Activated CD8-positive, alpha-beta T cell treated with anti-CD3 and anti-CD28 coated beads for 36 hours (primary cell): ENCODE measurements at regions not wholly inside any gene's neighbourhood (a gene's known extent, or its start where the extent isn't known, plus 50 kb on each side); places are given as distances from the start of the nearest gene placed in this dataset.

Experiments used
- ATAC-seq: fragments of 200-7000 bp; cut with Tn5 transposase; one replicate; pipeline ENCODE4 v1.10.0; 2021; ENCODE audit warnings: mild to moderate bottlenecking, moderate library complexity
- CTCF ChIA-PET: fragments of 350-600 bp; sonication (Branson Sonifier 250); formaldehyde crosslinking; loops from one replicate; lab custom pipeline; 2021; ENCODE audit warnings: antibody characterized with exemption; lab: Charles Lee
- POLR2A ChIA-PET: fragments of 350-600 bp; sonication (Branson Sonifier 250); formaldehyde crosslinking; loops from one replicate; lab custom pipeline; 2021; ENCODE audit warnings: antibody characterized with exemption; lab: Charles Lee
- DNase-seq: peaks from one replicate; pipeline ENCODE4 v3.0.0-alpha.2; 2020
- H3K27ac Mint-ChIP-seq: one replicate; pipeline ENCODE4 v1.8.0; 2021; ENCODE audit warnings: mild to moderate bottlenecking, mixed read lengths
- H3K27me3 Mint-ChIP-seq: one replicate; pipeline ENCODE4 v1.8.0; 2021; ENCODE audit warnings: mixed read lengths
- H3K36me3 Mint-ChIP-seq: one replicate; pipeline ENCODE4 v1.8.0; 2021; ENCODE audit warnings: low read depth, mixed read lengths
- H3K4me1 Mint-ChIP-seq: one replicate; pipeline ENCODE4 v1.8.0; 2021; ENCODE audit warnings: low read depth, mixed read lengths
- H3K4me3 Mint-ChIP-seq: one replicate; pipeline ENCODE4 v1.8.0; 2021; ENCODE audit warnings: mild to moderate bottlenecking, moderate library complexity, mixed read lengths
- H3K9me3 Mint-ChIP-seq: one replicate; pipeline ENCODE4 v1.8.0; 2021; ENCODE audit warnings: mixed read lengths
- intact Hi-C: fragments of 100-400 bp; cut with micrococcal nuclease; formaldehyde crosslinking; loops from one replicate; pipeline ENCODE4 v1.10.0; 2022
- TF ChIP-seq, protein P1 (sequence below): fragments of 200-600 bp; IDR thresholded peaks from one replicate; pipeline ENCODE4 v1.8.0; 2022; ENCODE audit warnings: antibody characterized with exemption, mild to moderate bottlenecking

- intact Hi-C loops: loop anchor here (10.0 kb wide), 1 partner anchor 332 kb away; the partner anchor contains the start of gene OLFM1
- no peak for ATAC-seq
- Mint-ChIP-seq H3K27me3 (peaks cover 4% of the 10 kb centered on the region), H3K4me3 (no peak overlapping the region), H3K36me3 (no peaks in the 10 kb centered on the region), H3K27ac (no peak overlapping the region), H3K4me1 (no peaks in the 10 kb centered on the region), H3K9me3 (no peaks in the 10 kb centered on the region)
- ChIA-PET POLR2A (no interaction called here), CTCF (interaction anchor here (1.0 kb wide), 1 partner anchor 65 kb away, joined by 5 read pairs; no protein-coding TSS in a partner anchor)
- DNase-seq: no peak
- TF ChIP-seq, protein P1, sequence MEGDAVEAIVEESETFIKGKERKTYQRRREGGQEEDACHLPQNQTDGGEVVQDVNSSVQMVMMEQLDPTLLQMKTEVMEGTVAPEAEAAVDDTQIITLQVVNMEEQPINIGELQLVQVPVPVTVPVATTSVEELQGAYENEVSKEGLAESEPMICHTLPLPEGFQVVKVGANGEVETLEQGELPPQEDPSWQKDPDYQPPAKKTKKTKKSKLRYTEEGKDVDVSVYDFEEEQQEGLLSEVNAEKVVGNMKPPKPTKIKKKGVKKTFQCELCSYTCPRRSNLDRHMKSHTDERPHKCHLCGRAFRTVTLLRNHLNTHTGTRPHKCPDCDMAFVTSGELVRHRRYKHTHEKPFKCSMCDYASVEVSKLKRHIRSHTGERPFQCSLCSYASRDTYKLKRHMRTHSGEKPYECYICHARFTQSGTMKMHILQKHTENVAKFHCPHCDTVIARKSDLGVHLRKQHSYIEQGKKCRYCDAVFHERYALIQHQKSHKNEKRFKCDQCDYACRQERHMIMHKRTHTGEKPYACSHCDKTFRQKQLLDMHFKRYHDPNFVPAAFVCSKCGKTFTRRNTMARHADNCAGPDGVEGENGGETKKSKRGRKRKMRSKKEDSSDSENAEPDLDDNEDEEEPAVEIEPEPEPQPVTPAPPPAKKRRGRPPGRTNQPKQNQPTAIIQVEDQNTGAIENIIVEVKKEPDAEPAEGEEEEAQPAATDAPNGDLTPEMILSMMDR: no peak
Observed at GRCh38 chr9:135416664-135417290, 62.8 kb upstream of the PPP1R26 start.

DNA sequence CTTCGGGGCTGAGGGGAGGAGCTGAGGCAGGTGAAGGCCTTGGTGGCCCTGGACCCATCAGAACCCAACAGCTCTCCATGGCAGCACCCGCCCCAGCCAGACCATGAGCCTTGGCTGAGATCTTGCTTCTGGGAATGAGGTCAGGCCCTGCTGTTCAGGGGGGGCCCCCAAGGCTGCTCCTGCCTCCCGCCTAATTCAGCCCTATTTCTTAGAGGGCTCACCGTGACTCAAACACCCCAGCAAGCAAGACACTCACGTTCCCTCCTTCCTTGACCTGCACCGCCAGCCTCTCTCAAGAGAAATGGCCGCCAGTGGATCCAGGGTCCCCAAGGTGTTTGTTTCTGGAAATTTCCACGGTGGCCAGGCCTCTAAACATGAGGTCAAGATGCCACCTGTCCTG, 61.4 kb upstream of the PPP1R26 start:
- H3K27ac Mint-ChIP-seq: no peak overlapping the region
- no peak for ATAC-seq
- POLR2A ChIA-PET: no interaction called here
- H3K4me3 Mint-ChIP-seq: no peak overlapping the region
- H3K9me3 Mint-ChIP-seq: no peaks in the 10 kb centered on the region
- intact Hi-C loops: loop anchor here (10.0 kb wide), 1 partner anchor 333 kb away; the partner anchor contains the start of gene OLFM1
- no peaks in the 10 kb centered on the region for H3K4me1 Mint-ChIP-seq
- DNase-seq: no peak
- TF ChIP-seq, protein P1: no peak
- peaks cover 5% of the 10 kb centered on the region for H3K27me3 Mint-ChIP-seq
- CTCF ChIA-PET: no interaction called here
- no peaks in the 10 kb centered on the region for H3K36me3 Mint-ChIP-seq

GRCh38 chr9:135419106-135419505, 60.5 kb upstream of the PPP1R26 start:
- no peaks in the 10 kb centered on the region for H3K4me1 Mint-ChIP-seq
- H3K27ac Mint-ChIP-seq: no peak overlapping the region
- TF ChIP-seq, protein P1: no peak
- intact Hi-C loops: loop anchor here (10.0 kb wide), 1 partner anchor 334 kb away; the partner anchor contains the start of gene OLFM1
- H3K27me3 Mint-ChIP-seq: peaks cover 5% of the 10 kb centered on the region
- H3K9me3 Mint-ChIP-seq: peaks cover 5% of the 10 kb centered on the region
- ChIA-PET CTCF (no interaction called here), POLR2A (no interaction called here)
- H3K4me3 Mint-ChIP-seq: no peak overlapping the region
- ATAC-seq (no peak), DNase-seq (no peak)
- no peaks in the 10 kb centered on the region for H3K36me3 Mint-ChIP-seq

GRCh38 chr9:135422341-135422944, 57.1 kb upstream of the PPP1R26 start:
- H3K4me3 Mint-ChIP-seq: no peak overlapping the region
- no peaks in the 10 kb centered on the region for H3K4me1 Mint-ChIP-seq
- ChIA-PET POLR2A (no interaction called here), CTCF (interaction anchor here (1.3 kb wide), 1 partner anchor 9 kb away, joined by 4 read pairs; no protein-coding TSS in a partner anchor)
- no peaks in the 10 kb centered on the region for H3K36me3 Mint-ChIP-seq
- peaks cover 7% of the 10 kb centered on the region for H3K27me3 Mint-ChIP-seq
- DNase-seq: no peak
- intact Hi-C loops: no loop called here
- TF ChIP-seq, protein P1: no peak
- H3K27ac Mint-ChIP-seq: no peak overlapping the region
- ATAC-seq: no peak
- H3K9me3 Mint-ChIP-seq: peaks cover 8% of the 10 kb centered on the region

- ATAC-seq (no peak), DNase-seq (no peak)
- no peak overlapping the region for H3K4me3 Mint-ChIP-seq
- H3K27me3 Mint-ChIP-seq: peaks cover 11% of the 10 kb centered on the region
- no peaks in the 10 kb centered on the region for H3K36me3 Mint-ChIP-seq
- intact Hi-C loops: no loop called here
- ChIA-PET CTCF (interaction anchor here (0.6 to 1.3 kb wide), 2 partner anchors 11 to 199 kb away, joined by 3 to 4 read pairs; no protein-coding TSS in a partner anchor), POLR2A (no interaction called here)
- H3K27ac Mint-ChIP-seq: no peak overlapping the region
- peaks cover 8% of the 10 kb centered on the region for H3K9me3 Mint-ChIP-seq
- TF ChIP-seq, protein P1: no peak
- no peaks in the 10 kb centered on the region for H3K4me1 Mint-ChIP-seq
Observed at GRCh38 chr9:135423725-135424124, 55.9 kb upstream of the PPP1R26 start.
